DMS114 treated with DMSO at 0.1 percent for 48 hours (cell line): ENCODE measurements at regions not wholly inside any gene's neighbourhood (a gene's known extent, or its start where the extent isn't known, plus 50 kb on each side); places are given as distances from the start of the nearest gene placed in this dataset.
"Not testable (repeated sequence)": the region's sequence is repeated elsewhere in the genome, so short reads cannot be mapped to it uniquely, and the experiment has no call there.

Source experiments
- DNase-seq: peaks from one replicate; lab custom pipeline; 2025; ENCODE audit not compliant: unreplicated experiment; lab: John Stamatoyannopoulos, UW

DNA sequence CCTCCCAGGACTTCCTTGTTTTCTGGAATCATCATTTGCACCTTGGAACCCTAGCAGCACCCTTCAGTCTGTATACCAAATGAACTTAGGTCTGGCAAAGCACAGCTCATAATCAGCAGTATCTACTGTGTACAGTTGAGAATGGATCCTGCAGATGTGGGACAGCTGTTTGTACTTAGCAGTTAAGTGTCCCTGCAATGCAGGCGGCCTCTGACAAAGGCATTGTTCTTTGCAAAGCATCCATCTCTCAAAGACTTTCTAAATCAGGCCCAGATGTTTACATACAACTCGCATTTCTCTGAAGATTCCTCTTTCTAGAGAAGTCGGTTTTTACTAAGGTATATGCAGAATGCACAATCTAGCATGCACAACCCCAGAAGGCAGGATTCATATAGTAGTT is 170.5 kb upstream of the RBM19 start:
- no peak for DNase-seq

DNA sequence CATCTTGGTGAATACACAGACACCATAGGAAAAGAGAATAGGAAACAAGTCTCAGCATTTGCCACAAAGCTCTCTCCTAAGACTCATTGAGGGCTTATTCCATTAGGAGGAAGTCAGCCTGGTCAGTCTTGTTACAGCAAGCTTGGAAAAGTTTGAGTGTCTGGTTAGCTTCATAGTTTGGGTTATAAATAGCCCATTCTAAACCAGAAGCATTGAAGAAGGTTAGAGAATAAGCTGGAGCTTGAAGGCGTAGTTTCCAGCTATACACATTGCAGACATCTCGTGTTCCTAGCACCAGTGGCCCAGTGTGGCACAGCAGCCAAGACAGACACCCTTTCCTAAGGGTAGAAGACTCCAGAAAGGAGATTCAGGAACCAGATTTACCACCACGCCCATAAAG is 168.8 kb upstream of the RBM19 start:
- no peak for DNase-seq

DNA sequence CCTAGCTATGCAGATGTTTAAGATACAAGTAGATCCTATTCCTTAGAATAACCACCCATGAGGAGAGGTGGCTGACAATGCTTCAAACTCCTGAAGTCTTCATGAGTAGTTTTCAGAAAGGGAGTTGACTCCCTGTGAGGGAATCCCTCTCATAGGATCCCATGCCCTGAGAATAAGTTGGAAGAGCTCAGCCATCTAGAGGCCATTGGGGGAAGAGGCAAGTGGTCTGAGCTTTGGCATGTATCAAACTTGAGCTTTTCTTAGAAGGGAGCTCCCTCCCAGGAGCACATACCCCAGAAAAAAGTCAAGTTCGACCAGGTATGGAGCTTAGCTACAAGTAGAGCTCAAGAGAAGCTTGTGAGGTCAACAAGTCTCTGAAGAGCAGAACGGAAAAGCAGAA is 165.7 kb upstream of the RBM19 start:
- no peak for DNase-seq

DNA sequence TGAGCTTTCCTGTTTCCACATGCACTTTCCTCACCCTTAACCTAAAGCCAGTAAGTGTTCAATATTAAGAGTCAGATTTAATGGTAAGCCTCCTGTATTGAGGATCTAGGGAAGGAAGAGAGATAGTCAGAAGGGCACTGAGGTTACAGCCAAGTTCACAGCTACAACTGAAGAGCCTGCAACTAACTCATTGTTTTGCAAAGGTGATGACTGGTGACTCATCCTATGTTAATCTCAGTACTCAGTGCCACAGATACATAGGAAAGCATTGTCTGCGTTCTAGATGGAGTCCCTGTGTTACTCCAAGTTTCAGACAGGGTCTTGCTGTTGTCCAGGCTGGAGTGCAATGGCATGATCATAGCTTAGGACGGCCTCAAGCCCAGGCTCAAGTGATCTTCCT is 157.0 kb upstream of the RBM19 start:
- no peak for DNase-seq

DNA sequence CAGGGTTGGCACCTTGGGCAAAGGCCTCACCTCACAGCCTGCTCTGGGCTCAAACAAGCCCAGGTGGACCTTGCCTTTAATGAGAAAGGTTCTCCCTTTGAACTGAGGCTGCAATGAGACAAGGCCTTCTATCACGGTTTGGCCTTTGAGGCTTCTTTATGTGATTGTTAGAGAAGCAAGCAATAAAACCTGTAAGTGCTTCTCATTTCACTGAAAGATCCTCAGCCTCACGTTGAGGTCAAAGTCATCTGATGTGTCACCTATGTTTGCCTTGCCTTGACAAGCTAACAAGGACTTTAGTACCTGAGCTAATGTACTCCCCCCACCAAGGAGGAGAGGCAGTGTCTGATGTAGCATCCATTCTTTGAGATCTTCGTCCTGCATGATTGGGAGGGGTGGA is 155.9 kb upstream of the RBM19 start:
- no peak for DNase-seq

DNA sequence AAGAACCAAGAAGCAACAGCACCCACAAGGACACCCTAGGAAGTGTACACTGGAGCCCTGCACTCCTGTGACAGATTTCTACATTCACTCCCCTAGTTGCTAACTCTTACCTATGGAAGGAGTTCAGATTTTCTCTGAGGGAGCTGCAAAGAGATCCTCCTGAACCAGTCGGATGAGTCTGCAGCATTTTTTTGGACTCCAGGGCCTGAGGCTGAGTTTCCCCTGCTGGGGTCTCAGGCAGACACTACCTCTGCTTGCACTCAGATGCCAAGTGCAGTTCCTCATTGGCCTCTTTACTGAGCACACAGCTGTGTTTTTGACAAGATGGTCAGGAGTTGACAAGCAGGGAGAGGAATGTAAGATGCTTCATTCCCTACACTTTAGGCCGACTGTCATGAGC is 153.2 kb upstream of the RBM19 start:
- no peak for DNase-seq

DNA sequence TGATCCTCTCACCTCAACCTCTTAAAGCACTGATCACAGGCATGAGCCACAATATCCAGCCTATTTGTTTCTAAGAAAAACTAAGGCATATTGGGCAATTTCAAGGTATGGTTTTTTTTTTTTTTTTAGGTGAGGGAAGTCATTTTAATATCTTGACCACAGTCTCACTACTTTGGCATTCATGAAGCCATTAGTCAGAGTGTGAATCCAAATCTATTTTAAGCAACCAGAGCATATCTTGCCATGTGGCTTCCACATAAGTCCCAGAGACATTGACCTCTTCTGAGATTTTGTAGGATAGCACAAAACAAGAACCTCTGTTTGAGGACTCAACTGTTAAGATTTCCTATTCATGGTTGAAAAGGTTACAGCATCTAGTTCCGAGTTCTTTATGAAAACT is 130.3 kb upstream of the RBM19 start:
- no peak for DNase-seq

DNA sequence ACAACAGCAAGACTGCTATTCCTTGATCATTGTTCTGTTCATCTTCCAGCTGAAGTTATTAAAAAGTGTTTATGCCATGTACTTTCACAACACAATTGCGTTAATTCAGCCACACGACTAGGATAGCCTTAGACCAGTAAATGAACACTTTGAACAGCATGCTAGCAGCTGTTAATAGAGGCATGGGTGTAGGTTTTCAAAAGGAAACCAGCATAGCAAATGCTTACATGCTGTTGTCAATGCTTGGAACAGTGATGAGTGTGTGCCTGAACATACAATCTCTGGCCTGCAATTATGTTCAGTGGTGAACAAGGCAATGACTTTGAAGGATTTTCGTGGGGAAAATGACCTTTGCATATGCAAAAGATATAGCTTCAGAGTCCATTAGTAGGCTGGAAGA is 127.4 kb upstream of the RBM19 start:
- DNase-seq, result no peak

DNA sequence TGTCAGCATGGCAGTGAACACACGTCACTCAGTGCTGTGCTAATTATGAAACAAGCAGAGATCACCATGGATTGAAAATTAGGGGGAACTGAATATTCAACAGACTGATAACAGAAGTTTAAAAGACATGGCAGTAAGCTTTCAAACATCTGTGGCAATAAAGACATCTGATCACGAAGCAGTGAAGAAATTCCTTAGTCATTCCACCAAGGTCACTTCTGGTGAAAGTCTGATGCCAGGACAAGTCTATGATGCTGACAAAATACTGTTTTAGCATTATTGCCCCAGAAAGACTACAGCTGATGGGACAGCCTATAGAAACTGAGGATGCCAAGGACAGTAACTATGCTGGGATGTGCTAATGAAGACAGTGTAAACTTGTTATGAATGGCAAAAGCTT is 126.9 kb upstream of the RBM19 start:
- no peak for DNase-seq

DNA sequence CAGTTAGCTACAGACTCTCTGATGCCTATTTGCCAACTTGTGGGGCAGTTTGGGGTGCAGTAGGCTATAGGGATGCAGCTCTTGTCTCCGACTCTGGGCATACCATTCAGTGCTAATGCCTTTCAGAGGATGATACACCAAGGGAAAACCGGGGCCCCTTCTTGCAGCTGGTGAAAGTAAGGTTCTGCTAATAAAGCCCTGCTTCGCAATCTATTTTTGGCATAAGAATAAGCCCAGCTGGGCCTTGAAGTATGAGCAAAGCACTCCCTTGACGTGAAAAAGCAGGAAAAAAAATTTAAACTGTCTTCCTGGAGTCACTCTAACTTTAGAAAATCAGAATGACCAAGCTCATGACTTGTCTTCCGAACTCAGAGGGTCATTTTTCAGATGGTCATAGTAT is 124.1 kb upstream of the RBM19 start:
- no peak for DNase-seq

DNA sequence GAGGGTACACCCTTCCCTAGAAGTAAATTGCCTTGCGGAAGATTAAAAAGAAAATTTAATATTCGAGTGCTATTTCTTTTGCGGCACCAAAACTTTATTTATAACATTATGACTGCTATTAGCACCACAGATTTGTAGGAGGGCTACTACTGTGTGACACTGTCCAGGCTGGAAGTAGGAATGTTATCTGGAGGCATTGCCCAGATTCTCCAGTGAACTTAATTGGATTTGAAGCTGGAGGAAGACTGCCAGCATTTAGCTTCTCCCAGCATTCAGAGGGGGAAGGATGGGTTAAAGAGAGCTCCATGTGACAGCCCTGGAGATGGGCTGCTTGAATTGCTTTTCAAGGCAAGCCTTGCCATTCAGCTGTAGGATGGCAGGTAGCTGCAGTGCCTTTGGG is 107.0 kb upstream of the RBM19 start:
- DNase-seq, result no peak

DNA sequence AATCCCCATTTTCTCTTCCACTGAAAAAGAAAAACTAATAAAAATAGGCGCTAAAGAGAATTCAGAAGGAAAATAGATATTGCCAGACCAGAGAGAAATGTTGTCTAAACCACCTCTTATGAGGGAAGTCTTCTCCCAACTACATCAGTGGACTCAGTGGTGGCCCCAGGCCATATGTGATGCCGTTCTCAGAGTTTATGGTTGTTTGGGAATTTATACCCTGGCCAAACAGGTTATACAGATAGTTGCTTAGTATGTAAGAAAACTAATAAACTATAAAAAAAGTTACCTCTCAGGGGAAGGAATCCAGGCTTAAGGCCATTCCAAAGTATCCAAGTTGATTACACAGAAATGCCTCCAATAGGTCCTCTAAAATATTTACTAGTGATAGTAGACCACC is 103.4 kb upstream of the RBM19 start:
- no peak for DNase-seq

DNA sequence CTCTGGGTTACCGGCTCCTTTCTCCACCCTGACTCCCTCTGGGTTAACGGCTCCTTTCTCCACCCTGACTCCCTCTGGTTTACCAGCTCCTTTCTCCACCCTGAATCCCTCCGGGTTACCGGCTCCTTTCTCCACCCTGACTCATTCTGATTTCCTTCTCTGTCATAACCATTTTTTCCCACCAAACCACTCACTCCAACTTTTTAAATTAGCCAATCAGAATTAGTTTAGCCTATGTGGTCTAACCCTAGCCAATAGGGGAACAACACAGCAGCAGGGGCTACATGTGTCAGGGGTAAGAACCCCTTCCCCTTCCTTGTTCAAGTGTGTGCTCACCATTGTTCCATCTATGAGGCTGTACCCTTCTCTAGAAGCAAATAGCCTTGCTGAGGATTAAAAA is 98.4 kb upstream of the RBM19 start:
- DNase-seq, result no peak

DNA sequence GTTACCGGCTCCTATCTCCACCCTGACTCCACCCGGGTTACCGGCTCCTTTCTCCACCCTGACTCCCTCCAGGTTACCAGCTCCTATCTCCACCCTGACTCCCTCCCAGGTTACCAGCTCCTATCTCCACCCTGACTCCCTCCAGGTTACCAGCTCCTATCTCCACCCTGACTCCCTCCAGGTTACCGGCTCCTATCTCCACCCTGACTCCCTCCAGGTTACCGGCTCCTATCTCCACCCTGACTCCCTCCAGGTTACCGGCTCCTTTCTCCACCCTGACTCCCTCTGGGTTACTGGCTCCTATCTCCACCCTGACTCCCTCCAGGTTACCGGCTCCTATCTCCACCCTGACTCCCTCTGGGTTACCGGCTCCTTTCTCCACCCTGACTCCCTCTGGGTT is 97.9 kb upstream of the RBM19 start:
- DNase-seq, result not testable (repeated sequence)

DNA sequence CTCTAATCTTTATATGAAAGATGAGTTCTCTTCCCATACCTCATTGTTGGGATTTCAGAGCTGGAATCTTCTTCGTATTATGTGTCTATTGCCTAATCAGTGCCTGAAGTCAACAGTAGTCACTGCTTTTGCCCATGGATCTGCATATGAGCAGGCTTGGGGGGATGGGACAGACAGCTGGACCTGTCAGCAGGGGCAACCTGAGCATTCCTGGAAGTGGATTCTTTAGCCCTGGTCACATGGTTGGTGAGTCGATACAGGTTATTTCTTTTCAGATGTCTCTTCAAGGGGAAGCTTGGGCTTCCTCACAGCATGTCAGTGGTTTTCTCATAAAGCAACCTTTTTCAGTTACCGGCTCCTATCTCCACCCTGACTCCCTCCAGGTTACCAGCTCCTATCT is 97.3 kb upstream of the RBM19 start:
- DNase-seq, result no peak

DNA sequence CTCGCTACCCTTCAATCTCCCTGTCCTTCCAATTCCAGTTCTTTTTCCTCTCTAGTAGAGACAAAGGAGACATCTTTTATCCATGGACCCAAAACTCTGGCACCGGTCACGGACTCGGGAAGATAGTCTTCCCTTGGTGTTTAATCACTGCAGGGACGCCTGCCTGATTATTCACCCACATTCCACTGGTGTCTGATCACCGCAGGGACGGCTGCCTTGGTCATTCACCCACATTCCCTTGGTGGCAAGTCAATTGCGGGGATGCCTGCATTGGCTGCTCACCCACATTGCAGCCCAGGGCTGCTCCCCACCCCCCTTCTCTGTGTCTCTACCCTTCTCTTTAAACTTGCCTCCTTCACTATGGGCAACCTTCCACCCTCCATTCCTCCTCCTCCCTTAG is 90.2 kb upstream of the RBM19 start:
- not testable (repeated sequence) for DNase-seq

DNA sequence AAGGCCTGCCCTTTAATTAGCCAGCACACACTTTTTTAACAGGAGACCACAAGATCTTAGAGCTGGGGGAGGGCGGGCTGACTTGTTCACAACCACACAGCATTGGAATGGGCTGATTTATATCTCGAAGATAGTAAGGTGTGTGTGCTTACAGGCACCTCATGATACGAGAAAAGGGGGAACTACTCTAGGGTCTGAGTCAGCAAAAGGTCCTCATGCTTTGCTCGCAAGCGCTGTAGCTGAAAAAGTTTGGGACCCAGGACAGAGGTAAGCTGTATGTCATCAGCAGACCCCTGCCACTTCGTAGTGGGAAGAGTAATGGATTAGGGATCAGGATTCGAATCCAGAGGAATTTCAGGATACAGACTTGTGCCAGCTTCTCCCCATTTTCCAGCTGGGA is 88.9 kb upstream of the RBM19 start:
- no peak for DNase-seq

DNA sequence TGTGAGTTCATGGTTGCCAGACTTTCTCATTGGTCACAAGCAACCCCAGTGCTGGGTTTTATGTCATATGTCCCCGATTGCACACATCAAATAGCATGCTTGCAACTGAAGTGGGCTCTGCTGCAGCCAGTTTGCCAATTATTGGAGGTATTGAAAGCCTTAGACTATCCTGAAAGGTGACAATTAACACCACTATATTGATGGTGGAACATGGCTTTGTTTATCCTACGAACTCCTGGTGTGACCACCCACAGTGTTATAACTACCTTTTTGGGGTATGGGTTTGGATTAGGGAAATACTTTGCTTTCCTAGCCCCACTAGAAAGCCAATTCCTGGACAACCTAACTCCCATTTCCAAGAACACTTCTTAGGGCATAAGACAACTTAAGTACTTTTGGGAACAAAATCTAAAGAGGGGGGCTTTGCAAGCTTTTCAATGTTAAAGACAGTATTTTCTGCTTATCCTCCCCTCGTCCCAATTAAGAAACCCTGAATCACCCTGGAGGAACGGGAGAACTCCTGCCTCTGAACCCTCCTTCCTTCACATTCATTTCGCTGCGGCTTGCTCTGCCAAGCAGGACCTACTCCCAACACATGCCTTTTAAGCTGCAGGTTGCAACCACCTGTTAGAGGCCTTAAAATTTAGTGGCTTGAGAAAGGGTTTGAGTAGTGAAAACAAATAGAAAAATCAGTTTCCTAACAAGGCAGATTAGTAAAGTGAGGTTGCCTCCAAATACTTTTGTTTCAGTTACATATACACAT is 80.3 kb upstream of the RBM19 start:
- DNase-seq, result no peak

DNA sequence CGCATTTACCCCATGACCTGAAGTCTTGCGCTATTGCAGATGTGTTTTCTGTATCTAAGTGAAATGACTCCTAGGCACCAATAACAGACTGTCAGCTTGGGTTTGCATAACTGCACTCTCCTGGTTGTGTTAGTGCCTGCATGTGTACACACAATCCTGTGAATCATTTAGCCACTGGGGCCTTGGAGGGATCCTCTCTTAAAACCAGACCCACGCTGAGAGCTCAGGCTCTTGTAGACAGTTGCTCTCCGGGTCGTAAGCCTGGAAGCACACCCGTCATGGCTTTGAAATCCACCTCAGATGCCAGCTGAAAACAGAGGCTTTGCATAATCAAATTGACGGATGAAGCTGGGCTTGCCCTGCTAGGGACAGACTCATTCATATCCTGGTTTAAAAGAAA is 79.2 kb upstream of the RBM19 start:
- DNase-seq, result no peak

DNA sequence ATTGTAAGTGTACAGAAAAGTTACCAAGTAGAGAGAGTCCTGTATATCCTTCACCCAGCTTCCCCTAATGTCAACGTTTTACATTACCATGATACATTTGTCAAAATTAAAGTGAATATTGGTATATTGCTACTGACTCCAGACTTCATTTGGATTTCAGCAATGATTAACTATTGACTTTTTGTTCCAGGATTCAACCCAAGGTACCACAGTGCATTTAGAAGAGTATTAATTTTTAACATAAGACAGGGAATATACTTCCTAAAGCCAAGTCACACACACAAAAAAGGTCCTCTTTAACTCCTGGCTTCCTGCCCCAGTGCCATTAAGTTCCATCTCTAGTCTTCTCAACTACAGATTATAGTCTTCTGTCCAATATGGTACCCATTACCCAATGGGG is 75.5 kb upstream of the RBM19 start:
- no peak for DNase-seq

DNA sequence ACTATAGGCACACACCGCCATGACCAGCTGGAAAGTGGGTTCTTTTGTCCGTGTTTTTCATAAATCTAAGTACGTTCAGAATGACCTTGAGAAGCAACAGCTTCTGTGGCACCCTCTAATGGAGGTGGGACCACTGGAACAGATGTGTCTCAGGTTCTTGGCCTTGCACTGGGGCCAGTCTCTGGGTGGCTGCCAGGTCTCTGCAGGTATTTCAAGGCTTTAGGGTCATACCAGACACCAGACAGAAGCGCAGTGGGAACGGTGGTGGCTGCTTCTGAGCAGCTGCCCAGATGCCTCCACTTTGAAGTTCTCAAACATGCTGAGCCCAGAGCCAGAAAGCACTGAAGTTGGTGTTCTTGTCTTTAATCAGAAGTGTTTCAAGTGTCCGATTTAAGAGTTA is 75.0 kb upstream of the RBM19 start:
- no peak for DNase-seq

DNA sequence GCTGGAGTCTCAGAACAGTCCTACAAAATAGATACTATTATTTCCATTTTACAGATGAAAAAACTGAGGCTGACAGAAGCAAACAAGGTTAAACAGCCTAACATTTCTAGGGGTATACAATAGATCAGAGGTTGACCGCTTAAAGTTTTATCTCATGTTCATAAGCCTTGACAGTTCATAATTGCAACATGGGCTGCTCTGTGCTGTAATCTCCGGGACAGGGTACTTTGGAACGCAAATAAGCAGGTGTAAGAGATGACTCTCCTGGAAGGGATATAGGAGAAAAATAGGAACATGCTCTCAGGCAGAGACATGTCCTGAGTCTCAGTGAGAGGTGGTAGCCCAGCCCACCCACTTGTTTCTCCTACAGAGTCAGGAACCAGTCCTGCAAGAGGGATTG is 72.8 kb upstream of the RBM19 start:
- DNase-seq, result no peak

DNA sequence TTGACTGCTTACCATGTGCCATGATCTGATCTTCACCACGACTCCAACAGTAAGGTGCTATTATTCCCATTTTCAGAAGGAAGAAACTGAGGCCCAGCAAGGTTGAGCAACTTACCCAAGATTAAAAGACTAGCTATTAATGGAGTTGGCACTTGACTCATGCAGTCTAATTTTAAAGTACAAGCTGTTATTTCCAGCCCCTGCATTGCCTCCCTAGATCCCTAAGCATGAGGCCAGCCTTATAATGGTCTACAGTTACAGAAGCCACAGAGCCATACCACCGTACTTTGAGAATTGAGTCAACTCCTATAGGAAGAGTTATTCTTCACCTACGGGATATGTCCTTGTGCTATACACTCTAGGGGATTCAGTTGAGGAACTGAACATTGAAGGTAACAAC is 66.7 kb upstream of the RBM19 start:
- DNase-seq, result no peak

DNA sequence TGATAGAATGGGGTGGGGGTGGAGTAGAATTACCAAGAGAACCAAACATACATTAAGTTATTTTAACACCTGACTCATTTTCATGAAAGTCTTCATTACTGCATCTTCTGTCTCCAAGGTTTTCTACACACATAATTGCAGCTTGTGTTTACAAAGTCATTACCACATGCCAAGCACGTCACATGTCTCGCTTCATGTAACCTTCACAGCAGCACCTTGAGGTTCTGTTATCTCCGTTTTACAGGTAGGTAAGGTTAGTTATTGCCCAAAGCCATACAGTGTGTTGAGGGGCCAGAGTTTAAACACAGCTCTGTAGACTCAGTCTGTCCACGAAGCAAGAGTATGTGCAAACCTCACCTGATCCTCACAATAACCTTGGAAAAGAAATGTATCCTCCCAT is 64.3 kb upstream of the RBM19 start:
- DNase-seq, result no peak
